Upper lobe of right lung (tissue), 1 donor: ENCODE measurements at regions not wholly inside any gene's neighbourhood (a gene's known extent, or its start where the extent isn't known, plus 50 kb on each side); places are given as distances from the start of the nearest gene placed in this dataset.

ENCODE experiments used
- ATAC-seq: fragments of 200-7000 bp; cut with Tn5 transposase; one replicate; pipeline ENCODE4 v1.9.1; 2020; ENCODE audit warnings: mild to moderate bottlenecking, moderate library complexity
- DNase-seq: peaks from one replicate; pipeline ENCODE4 v3.0.0-alpha.2; 2020
- H3K27ac ChIP-seq: fragments of 200-600 bp; one replicate; pipeline ENCODE4 v1.8.0; 2022
- H3K27me3 ChIP-seq: fragments of 200-600 bp; one replicate; pipeline ENCODE4 v1.8.0; 2022; ENCODE audit warnings: mild to moderate bottlenecking
- H3K36me3 ChIP-seq: fragments of 200-600 bp; one replicate; pipeline ENCODE4 v1.8.0; 2022
- H3K4me1 ChIP-seq: fragments of 200-600 bp; one replicate; pipeline ENCODE4 v1.8.0; 2022
- H3K4me3 ChIP-seq: fragments of 200-600 bp; one replicate; pipeline ENCODE4 v1.8.0; 2022; ENCODE audit warnings: mild to moderate bottlenecking
- H3K9me3 ChIP-seq: fragments of 200-600 bp; one replicate; pipeline ENCODE4 v1.8.0; 2022
- CTCF ChIP-seq: fragments of 200-600 bp; IDR thresholded peaks from one replicate; pipeline ENCODE4 v1.8.0; 2022; ENCODE audit warnings: antibody characterized with exemption
- intact Hi-C: fragments of 100-400 bp; cut with DNase I; formaldehyde crosslinking; loops from one replicate; pipeline ENCODE4 v1.11.0; 2022
- donor health status: DM: no; HTN: yes; CAD: no; lungs with severe emphysema.

- Histone ChIP-seq H3K4me3 (no peak overlapping the region), H3K27me3 (no peaks in the 10 kb centered on the region), H3K36me3 (no peaks in the 10 kb centered on the region), H3K27ac (no peak overlapping the region), H3K4me1 (no peaks in the 10 kb centered on the region), H3K9me3 (no peaks in the 10 kb centered on the region)
- DNase-seq (no peak), ATAC-seq (no peak)
- intact Hi-C loops, result no loop called here
- TF ChIP-seq CTCF, result no peak
These were observed 223.2 kb downstream of the TDRD15 start for GRCh38 chr2:21346984-21347383.

- no peaks in the 10 kb centered on the region for H3K36me3 ChIP-seq
- ATAC-seq (no peak), DNase-seq (no peak)
- no peak overlapping the region for H3K27ac ChIP-seq
- no peaks in the 10 kb centered on the region for H3K4me1 ChIP-seq
- intact Hi-C loops, result no loop called here
- H3K4me3 ChIP-seq, result no peak overlapping the region
- no peak for TF ChIP-seq CTCF
- H3K27me3 ChIP-seq, result no peaks in the 10 kb centered on the region
- no peaks in the 10 kb centered on the region for H3K9me3 ChIP-seq
These were observed 230.3 kb downstream of the TDRD15 start for GRCh38 chr2:21353879-21354679.

- H3K9me3 ChIP-seq, result no peaks in the 10 kb centered on the region
- intact Hi-C loops, result no loop called here
- no peak for ATAC-seq
- H3K4me1 ChIP-seq, result no peaks in the 10 kb centered on the region
- H3K36me3 ChIP-seq, result no peaks in the 10 kb centered on the region
- H3K4me3 ChIP-seq, result no peak overlapping the region
- no peaks in the 10 kb centered on the region for H3K27me3 ChIP-seq
- H3K27ac ChIP-seq, result no peak overlapping the region
- no peak for DNase-seq
- no peak for TF ChIP-seq CTCF
These were observed 232.5 kb downstream of the TDRD15 start for GRCh38 chr2:21356086-21356856.

- intact Hi-C loops, result no loop called here
- Histone ChIP-seq H3K27ac (no peak overlapping the region), H3K4me3 (no peak overlapping the region), H3K9me3 (no peaks in the 10 kb centered on the region), H3K27me3 (no peaks in the 10 kb centered on the region), H3K4me1 (no peaks in the 10 kb centered on the region), H3K36me3 (no peaks in the 10 kb centered on the region)
- TF ChIP-seq CTCF, result no peak
- no peak for ATAC-seq
- no peak for DNase-seq
These were observed 233.1 kb downstream of the TDRD15 start for GRCh38 chr2:21356857-21357255.

- H3K27me3 ChIP-seq, result no peaks in the 10 kb centered on the region
- no peaks in the 10 kb centered on the region for H3K4me1 ChIP-seq
- intact Hi-C loops, result no loop called here
- no peaks in the 10 kb centered on the region for H3K36me3 ChIP-seq
- H3K4me3 ChIP-seq, result no peak overlapping the region
- no peak overlapping the region for H3K27ac ChIP-seq
- TF ChIP-seq CTCF, result no peak
- ATAC-seq (no peak), DNase-seq (no peak)
- no peaks in the 10 kb centered on the region for H3K9me3 ChIP-seq
These were observed 235.2 kb downstream of the TDRD15 start for GRCh38 chr2:21358976-21359375.
